Ascending aorta (tissue), 2 donors: ENCODE measurements at regions not wholly inside any gene's neighbourhood (a gene's known extent, or its start where the extent isn't known, plus 50 kb on each side); places are given as distances from the start of the nearest gene placed in this dataset.

Experiments
- DNase-seq, 2 donors: peaks; one replicate each; pipeline ENCODE4 v3.0.0-alpha.2; 2019; ENCODE audit warnings: low spot score in 2 of 2
- H3K27ac ChIP-seq, 2 donors: fragments of 200-600 bp; sonication (generic); one replicate each; pipeline ENCODE4 v1.5.1; 2016 to 2017; ENCODE audit warnings: mild to moderate bottlenecking in 1 of 2
- H3K27me3 ChIP-seq: fragments of 200-600 bp; sonication (generic); one replicate; pipeline ENCODE4 v1.5.1; 2017
- H3K36me3 ChIP-seq, 2 donors: fragments of 200-600 bp; sonication (generic); one replicate each; pipeline ENCODE4 v1.5.1; 2016
- H3K4me1 ChIP-seq, 2 donors: fragments of 200-600 bp; sonication (generic); one replicate each; pipeline ENCODE4 v1.5.1; 2016 to 2017; ENCODE audit warnings: mild to moderate bottlenecking in 1 of 2
- H3K4me3 ChIP-seq, 2 donors: fragments of 200-600 bp; sonication (generic); one replicate each; pipeline ENCODE4 v1.5.1; 2016 to 2017; ENCODE audit warnings: mild to moderate bottlenecking in 1 of 2
- H3K9me3 ChIP-seq, 2 donors: fragments of 200-600 bp; sonication (generic); one replicate each; pipeline ENCODE4 v1.5.1; 2016
- CTCF ChIP-seq, 3 experiments: fragments of 200-600 bp in 2 of 3; fragments of 450-650 bp in 1 of 3; sonication (generic) in 2 of 3; IDR thresholded peaks; one replicate each; pipeline ENCODE4 v1.5.1; 2016 to 2019; ENCODE audit warnings: antibody characterized with exemption in 3 of 3, mild to moderate bottlenecking in 1 of 3, moderate library complexity in 1 of 3
- intact Hi-C: fragments of 100-400 bp; cut with DNase I; formaldehyde crosslinking; loops from one replicate; pipeline ENCODE4 v1.15.1; 2023

- intact Hi-C loops: no loop called here
- Histone ChIP-seq H3K4me1 (no peaks in the 10 kb centered on the region), H3K27ac (no peak overlapping the region), H3K27me3 (no peaks in the 10 kb centered on the region), H3K36me3 (no peaks in the 10 kb centered on the region), H3K4me3 (no peak overlapping the region), H3K9me3 (no peaks in the 10 kb centered on the region)
- TF ChIP-seq CTCF (IDR thresholded peaks at IDR 0.05): no peak
- DNase-seq: no peak
Observed at GRCh38 chr4:89364541-89364940, 56.9 kb upstream of the GPRIN3 start.

DNA sequence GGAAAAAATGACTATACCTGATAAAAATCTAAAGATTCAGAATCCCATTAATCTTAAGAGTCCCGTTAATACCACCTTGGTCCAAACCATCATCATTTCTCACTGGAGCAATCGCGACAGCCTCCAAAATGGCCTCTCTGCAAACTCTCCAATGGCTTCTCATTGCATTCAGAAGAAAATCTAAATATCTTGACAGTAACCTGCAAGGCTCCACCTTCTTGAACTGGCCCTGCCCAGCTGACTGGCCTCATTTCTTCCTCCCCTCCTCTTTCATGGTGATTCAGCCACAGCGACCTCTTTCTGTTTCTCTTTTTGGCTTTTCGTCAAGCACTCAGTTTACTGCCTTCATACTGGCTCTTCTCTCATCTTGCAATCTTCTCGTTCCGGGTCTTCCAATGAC is 56.2 kb upstream of the GPRIN3 start:
- no peak for TF ChIP-seq CTCF (IDR thresholded peaks at IDR 0.05)
- Histone ChIP-seq H3K9me3 (no peaks in the 10 kb centered on the region), H3K36me3 (no peaks in the 10 kb centered on the region), H3K27ac (no peak overlapping the region), H3K4me3 (no peak overlapping the region), H3K4me1 (no peaks in the 10 kb centered on the region), H3K27me3 (no peaks in the 10 kb centered on the region)
- DNase-seq: no peak
- intact Hi-C loops: no loop called here

- Histone ChIP-seq H3K36me3 (no peaks in the 10 kb centered on the region), H3K9me3 (no peaks in the 10 kb centered on the region), H3K27me3 (no peaks in the 10 kb centered on the region), H3K4me1 (no peaks in the 10 kb centered on the region), H3K27ac (no peak overlapping the region), H3K4me3 (no peak overlapping the region)
- intact Hi-C loops: no loop called here
- DNase-seq: no peak
- TF ChIP-seq CTCF (IDR thresholded peaks at IDR 0.05): no peak
Observed at GRCh38 chr4:89358935-89359638, 51.5 kb upstream of the GPRIN3 start.

GRCh38 chr4:89357787-89358186 is 50.2 kb upstream of the GPRIN3 start:
- Histone ChIP-seq H3K27ac (no peak overlapping the region), H3K4me1 (no peaks in the 10 kb centered on the region), H3K4me3 (no peak overlapping the region), H3K36me3 (no peaks in the 10 kb centered on the region), H3K27me3 (no peaks in the 10 kb centered on the region), H3K9me3 (no peaks in the 10 kb centered on the region)
- no peak for TF ChIP-seq CTCF (IDR thresholded peaks at IDR 0.05)
- intact Hi-C loops: no loop called here
- DNase-seq: no peak
